NCI-H187 (cell line): ENCODE measurements at regions not wholly inside any gene's neighbourhood (a gene's known extent, or its start where the extent isn't known, plus 50 kb on each side); places are given as distances from the start of the nearest gene placed in this dataset.

Source experiments
- DNase-seq, 2 experiments: peaks; one replicate each; lab custom pipeline; 2025; lab: John Stamatoyannopoulos, UW

GRCh38 chr1:83673312-83673711, 325.6 kb downstream of the TTLL7 start:
- no peak for DNase-seq

GRCh38 chr1:83671586-83671985, 327.3 kb downstream of the TTLL7 start:
- no peak for DNase-seq

- DNase-seq: no peak
Observed at GRCh38 chr1:83670909-83671565, 327.9 kb downstream of the TTLL7 start.

- no peak for DNase-seq
Observed at GRCh38 chr1:83641796-83642443, 357.0 kb downstream of the TTLL7 start.

- DNase-seq: no peak
Observed at GRCh38 chr1:83641206-83641658, 357.7 kb downstream of the TTLL7 start.

GRCh38 chr1:83639785-83640184, 359.1 kb downstream of the TTLL7 start:
- DNase-seq: no peak

GRCh38 chr1:83637586-83637985, 361.3 kb downstream of the TTLL7 start:
- no peak for DNase-seq

GRCh38 chr1:83637009-83637408, 361.9 kb downstream of the TTLL7 start:
- no peak for DNase-seq

GRCh38 chr1:83632906-83633305, 366.0 kb downstream of the TTLL7 start:
- no peak for DNase-seq

GRCh38 chr1:83631851-83632250, 367.1 kb downstream of the TTLL7 start:
- DNase-seq: no peak

GRCh38 chr1:83627045-83627444, 371.9 kb downstream of the TTLL7 start:
- no peak for DNase-seq

GRCh38 chr1:83626603-83627002, 372.3 kb downstream of the TTLL7 start:
- no peak for DNase-seq

- no peak for DNase-seq
Observed at GRCh38 chr1:83625646-83626045, 373.3 kb downstream of the TTLL7 start.

- no peak for DNase-seq
Observed at GRCh38 chr1:83620016-83620415, 378.9 kb downstream of the TTLL7 start.

GRCh38 chr1:83619170-83619896, 379.6 kb downstream of the TTLL7 start:
- DNase-seq: no peak

GRCh38 chr1:83617883-83618282, 381.0 kb downstream of the TTLL7 start:
- no peak for DNase-seq

GRCh38 chr1:83615370-83615769, 383.6 kb downstream of the TTLL7 start:
- DNase-seq: no peak

- DNase-seq: no peak
Observed at GRCh38 chr1:83606416-83606955, 392.4 kb downstream of the TTLL7 start.

GRCh38 chr1:83596331-83596730, 402.6 kb downstream of the TTLL7 start:
- DNase-seq: no peak

- no peak for DNase-seq
Observed at GRCh38 chr1:83593073-83593472, 405.9 kb downstream of the TTLL7 start.

GRCh38 chr1:83588140-83588539, 410.8 kb downstream of the TTLL7 start:
- no peak for DNase-seq

- DNase-seq: no peak
Observed at GRCh38 chr1:83583351-83584014, 415.4 kb downstream of the TTLL7 start.
